ENCODE measurements at regions not wholly inside any gene's neighbourhood (a gene's known extent, or its start where the extent isn't known, plus 50 kb on each side); places are given as distances from the start of the nearest gene placed in this dataset.

DNA sequence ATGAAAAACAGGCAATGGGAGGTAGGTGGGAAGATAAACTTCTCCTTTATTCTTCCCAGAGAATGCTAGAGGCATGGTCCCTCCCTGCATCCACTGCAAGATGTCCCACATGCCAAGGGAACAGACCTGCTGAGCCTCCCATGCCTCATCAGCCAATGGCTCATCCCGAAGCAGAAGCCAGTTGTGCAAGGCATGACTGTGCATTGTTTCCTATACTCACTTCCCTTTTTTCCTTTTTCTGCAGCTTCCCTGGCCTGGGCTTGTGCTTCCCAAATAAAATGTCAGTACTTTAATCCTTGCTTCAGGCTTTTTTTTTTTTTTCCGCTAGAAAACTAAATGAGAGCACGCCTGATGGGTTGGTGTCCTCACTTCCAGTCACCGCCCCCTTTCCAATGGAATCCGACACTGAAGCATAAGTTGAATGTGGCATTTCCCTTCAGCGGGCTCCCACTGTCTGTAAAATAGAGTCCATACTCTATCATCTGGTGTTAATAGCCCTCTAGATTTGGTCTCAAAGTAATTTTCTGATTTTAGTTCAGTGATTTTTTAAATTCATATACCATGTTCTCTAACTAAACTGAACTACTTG lies 239.0 kb upstream of the JADE1 start:
- intact Hi-C loops (cut with micrococcal nuclease): loop anchor here (5.0 kb wide), 1 partner anchor 378 kb away; no protein-coding TSS in a partner anchor

DNA sequence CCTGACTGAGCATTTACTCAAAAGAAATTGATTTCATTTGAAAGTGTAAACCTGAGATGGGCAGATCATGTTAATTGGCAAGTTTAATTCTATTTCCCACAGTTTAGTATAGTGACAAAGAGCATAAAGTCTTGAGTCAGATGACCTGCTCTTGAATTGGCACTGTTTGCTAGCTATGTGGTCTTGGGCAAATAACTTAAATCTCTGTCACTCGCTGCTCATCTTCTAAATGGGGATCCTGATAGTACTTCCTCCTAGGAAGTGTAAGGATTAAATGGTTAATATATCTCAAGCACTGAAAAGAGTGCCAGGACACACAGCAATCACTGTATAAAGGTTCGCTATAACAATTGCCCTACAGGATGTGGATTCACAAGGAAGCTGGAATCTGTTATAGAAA lies 242.8 kb upstream of the JADE1 start:
- intact Hi-C loops (cut with micrococcal nuclease): no loop called here

DNA sequence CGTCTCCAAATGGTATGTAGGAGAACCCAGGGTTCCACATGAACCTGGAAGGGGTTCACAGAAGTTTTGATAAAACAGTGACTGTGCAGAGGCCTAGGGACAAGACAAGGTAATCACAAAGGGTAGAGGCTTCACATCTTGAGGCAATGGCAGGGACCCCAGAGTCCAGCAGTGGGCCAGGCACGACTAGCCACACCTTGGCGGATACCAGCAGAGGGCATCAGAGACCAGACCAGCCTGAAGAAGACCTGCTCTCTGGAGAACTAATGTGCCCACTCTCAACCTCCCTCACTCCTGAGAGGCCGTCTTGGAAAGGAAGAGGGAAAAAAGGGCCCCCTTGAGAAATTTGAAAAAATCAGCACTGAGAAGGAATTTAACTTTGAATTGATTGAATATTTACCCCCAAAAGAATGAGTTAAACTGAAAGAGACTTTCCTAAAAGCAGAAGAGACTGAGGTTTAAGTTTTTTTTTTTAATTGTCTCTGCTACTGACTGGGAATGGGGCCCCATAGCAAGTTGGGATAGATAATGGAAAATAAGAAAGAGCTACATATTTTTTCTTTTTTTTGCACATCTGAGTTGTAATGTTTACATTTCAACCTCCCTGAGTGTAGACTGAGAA lies 243.8 kb upstream of the JADE1 start:
- intact Hi-C loops (cut with micrococcal nuclease): no loop called here

DNA sequence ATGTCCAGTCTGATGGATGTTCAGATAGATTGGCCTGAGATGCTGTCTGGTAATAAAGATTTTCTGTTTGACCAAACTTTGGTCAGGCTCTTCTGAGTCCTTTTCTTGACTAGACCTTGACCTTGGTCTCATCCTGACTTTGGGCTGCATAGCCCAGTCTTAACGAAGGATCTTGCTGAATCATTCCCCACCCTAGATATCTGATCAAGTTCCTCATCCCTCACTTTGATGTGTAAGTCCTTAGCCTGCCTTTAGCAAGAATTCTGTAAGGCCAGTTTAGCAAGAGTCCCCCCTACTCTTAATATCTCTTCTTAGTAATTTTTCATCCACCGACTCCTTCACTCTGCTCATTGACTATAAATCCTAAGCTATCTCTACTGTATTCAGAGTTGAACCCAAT lies 244.4 kb upstream of the JADE1 start:
- intact Hi-C loops (cut with micrococcal nuclease): no loop called here

DNA sequence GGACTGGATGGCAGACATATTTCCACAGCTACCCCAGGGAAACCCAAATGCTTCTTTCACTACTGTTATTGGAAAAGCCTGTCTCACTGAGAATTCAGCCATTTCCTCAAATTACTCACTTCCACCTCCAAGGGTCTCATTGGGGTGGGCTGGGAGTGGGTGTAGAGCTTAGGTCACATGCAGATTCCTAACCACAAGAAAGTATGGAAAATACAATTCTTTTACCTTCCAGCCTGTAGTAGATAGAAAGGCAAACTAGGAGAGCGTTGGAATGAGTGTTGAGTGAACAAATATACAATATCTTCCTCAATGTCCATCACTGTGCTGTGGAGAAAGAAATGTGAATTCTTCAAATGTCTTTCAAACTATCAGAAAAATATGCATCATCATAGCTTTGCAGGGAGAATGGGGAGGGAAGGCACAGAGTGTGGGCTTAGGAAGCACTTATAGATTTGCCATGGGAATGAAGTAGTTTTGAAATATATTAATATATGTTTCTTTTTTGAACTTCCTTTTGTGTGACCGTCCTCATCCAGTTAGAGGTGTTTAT lies 245.3 kb upstream of the JADE1 start:
- intact Hi-C loops (cut with micrococcal nuclease): no loop called here

DNA sequence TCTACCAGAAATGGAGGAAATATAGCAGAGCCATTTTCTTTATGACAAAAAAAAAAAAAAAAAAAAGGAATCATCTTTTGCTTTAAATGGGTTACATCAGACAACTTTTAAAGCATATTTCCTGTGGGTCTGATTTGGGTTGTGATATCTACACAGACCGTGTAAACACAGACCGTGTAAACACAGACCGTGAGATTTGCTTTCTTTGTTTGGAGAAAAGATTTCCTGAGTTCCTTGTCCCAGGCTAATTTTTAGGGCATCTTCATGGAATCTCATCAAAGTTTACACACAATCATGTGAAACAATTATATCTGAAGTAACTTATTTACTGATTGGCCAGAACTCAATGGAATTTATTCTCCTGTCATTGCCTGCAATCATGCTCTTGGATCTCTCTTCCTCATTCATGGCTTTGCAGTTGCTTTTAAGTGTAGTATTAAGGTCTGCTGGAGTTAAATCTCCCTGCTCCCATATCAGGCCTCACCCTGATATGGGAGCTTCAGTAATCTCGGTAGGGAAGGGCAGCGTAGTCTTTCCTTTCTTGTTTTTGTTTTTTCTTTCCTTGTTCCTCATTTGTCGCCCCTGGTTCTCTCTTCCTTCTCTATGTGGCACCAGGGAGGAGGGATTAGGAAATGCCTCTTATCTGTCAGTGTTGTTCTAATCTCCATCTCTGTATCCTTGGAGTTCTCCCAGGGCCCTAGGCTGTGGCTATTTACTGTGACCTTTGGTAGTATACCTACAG lies 248.6 kb upstream of the JADE1 start:
- intact Hi-C loops (cut with micrococcal nuclease): no loop called here

DNA sequence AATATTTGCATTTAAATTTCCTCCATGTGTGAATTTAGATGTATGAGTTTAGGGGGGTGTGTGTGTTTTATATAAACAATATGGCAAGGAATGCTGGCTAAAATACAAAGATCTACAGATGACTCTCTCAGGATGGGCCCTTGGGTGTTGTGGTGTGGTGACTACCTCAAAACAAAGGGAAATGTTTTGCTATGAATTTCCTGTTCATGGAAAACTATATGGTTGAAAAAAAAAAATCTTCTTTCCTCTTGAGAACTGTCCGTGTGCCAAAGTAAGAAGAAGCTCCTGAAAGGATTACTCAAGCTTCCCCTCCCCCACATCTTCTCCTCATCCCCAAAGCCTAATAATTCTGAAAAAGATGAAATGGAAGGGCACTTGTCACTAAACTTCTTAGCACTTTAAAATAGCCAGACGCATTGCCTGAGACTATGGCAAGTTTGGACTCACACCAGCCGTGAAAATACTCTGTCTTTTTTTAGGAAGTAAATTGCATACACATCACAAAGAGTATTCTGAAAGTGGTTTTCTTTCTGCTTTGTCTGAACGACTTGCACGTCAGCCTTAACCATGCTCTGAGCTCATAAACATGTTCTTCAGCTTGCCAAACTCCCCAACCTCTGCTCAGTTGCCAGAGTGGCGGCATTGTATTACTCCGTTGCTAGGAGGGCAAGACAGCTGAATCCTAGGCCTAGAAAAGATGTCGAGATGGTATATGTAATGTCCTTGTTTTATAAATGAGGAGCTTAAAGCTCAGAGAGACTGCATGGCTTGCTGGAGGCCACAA lies 250.4 kb upstream of the JADE1 start:
- intact Hi-C loops (cut with micrococcal nuclease): no loop called here

DNA sequence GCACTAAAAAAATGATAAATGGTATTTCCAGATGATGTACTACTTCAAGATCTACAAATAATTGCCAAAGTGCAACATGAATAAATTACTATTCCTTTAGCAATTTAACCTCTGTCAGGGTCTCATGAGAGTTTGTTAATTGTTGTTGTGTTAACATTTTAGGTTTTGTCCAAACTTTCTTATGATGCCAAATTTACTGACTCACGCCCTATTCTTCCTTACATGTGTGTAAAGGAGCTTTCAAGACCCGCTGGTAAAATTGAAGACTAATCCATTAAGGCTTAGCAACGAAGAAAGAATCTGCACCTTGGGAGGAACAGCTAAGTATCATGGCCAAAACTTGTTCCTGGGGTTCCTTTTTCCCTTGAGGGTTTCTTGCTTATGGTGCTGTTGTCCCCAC lies 252.7 kb upstream of the JADE1 start:
- intact Hi-C loops (cut with micrococcal nuclease): no loop called here

DNA sequence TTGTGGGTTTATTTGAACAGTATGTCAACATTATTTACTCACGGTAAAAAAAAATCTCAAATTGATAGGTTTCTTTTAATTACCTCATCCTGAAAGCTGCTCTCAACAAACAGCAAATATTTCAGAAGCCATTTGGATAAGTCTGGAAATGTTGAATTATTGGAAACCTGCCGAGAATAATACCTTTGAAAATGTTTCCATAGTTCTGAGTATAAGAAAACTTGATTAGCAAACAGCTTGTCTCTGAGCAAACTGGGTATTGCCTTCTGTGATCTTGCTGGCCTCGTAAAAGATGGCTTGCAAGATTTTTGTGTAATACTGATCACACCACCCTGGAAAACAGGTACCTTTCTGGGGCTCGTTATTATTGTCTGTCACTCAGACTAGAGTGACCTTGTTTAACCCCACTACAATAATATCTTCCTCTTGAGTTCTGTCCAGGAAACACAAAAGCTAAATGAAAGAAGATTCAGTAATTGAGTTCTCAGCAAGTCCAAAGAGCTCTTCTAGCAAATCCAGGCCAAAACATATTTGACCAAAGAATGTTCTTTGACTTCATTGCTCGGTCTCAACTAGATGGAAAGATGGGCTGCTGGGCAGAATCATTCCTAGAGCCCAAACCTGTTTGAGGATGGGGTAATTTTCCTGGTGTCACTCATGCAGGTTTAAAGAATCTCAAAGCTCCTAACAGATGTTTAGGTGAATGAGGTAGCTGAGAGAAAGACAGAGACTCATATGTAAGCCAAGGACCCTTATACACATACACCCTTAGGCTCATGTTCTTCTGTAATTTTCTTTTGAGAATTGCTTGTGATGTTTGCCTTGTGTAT lies 255.6 kb upstream of the JADE1 start:
- intact Hi-C loops (cut with micrococcal nuclease): no loop called here

DNA sequence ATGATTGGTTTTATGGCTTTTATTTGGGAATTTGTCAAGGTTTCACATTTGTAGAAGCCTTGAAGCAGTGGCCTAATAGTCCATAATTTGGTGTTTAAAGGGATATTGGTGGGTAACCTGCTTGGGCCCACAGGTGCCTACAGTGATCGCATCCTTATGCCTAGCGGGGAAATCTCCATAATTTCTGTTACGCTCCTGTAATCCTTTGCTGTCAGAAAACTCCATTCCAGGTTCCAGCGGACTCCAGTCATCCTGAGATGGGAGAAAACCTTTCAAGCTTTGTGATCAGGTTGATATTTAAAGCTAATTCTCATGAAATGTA lies 257.0 kb upstream of the JADE1 start:
- intact Hi-C loops (cut with micrococcal nuclease): no loop called here

DNA sequence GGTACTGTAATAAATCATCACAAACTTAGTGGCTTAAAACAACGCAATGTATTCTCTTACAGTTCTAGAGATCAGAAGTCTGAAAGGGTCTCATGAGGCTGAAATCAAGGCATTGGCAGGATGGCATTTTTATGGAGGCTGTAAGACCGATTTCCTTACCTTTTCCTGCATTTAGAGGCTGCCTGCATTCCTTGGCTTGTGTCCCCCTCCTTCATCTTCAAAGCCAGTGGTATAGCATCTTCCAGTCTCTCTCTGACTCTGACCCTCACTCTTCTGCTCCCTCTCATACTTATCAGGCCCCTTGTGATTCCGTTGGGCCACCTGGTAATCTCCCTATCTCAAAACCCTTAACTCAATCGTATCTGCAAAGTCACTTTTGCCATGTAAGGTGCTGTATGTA lies 258.2 kb upstream of the JADE1 start:
- intact Hi-C loops (cut with micrococcal nuclease): no loop called here

DNA sequence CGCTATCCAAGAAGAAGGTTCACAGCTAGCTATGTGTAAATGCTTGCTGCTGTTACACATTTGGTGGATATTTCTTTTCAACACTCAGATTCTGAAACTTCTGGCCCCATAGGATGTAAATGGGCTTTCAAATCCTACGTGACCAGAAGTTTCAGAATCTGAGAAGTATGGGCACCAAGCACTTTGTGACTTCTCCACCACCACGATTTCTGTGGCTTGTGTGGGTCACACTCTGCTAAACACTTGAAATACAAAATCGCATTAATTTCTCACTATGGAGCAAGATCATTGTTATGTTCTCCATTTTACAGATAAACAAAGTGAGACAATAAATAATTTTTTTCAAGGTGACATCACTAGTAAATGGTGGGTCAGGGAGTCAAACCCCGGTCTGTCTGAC lies 259.4 kb upstream of the JADE1 start:
- intact Hi-C loops (cut with micrococcal nuclease): no loop called here

DNA sequence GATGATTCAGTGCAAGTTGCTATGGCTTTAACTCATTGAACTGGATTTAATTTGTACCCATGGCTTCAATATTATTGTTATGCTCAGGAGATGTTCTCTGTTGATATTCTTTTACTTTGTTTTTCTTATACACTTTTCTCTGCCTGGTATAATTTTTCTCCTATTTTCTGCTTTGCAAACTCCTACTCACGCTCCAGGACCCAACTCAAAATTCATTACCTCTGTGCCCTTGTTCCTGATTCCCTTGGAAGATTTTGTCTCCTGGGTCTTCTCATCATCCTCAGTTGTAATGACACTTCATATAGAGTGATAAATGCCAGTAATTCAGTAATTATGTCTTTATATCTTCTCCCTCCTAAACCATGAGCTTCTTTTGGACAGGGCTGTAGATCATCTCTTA lies 259.9 kb upstream of the JADE1 start:
- intact Hi-C loops (cut with micrococcal nuclease): no loop called here

DNA sequence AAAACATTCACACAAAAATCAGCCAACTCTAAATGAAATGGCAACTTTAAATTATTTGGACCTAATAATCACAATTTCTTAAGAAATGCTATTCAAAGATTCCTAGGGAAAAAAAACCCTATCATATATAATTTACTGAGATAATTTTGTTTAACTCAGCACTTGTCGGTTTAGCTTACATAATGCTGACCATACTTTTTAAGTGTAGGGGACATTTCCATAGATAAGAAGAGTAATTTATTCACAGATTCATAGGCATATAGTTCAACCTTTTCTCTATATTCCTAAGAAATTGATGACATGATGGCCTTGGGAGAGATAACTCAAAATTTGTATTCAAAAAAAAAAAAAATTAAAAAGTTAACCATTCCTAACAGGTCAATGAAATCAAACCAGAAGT lies 260.8 kb upstream of the PGRMC2 start:
- intact Hi-C loops (cut with micrococcal nuclease): no loop called here

DNA sequence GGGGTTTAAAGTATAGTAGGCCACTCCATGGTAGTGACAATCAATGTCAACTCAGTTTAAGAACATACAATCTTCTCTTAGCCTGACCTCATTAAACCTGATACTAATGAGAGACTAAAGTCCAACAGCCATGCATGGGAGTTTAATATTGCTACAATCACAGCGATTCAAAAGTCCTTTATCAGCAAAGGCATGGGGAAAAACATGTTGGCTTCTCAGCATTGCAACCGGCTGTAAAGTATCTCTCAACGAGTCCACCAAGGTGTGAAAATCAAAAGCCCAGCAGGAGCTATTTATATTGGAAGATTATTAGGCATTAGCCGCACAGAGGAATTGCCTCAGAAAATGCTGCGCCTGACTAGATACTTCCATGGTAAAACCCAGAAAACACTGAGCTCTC lies 256.7 kb upstream of the PGRMC2 start:
- intact Hi-C loops (cut with micrococcal nuclease): no loop called here

DNA sequence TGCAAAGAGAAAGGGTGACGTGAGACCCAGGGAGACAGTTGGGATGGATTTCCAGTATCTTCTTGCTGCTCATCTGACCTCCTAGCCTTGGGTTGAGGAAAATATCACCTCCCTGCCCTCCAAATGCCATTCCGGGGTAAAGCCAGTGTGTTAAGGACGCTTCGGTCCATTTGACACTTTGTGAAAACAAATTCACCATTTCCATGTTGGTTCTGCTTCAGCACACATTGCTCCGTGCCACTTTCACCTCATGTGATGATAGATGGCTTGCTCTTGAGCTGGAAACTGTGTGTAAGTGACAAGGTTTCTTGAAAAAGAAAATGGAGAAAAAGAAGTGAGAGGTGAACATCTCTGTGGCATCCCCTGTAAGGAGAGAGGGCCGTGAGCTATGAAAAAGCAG lies 256.1 kb upstream of the PGRMC2 start:
- intact Hi-C loops (cut with micrococcal nuclease): no loop called here

DNA sequence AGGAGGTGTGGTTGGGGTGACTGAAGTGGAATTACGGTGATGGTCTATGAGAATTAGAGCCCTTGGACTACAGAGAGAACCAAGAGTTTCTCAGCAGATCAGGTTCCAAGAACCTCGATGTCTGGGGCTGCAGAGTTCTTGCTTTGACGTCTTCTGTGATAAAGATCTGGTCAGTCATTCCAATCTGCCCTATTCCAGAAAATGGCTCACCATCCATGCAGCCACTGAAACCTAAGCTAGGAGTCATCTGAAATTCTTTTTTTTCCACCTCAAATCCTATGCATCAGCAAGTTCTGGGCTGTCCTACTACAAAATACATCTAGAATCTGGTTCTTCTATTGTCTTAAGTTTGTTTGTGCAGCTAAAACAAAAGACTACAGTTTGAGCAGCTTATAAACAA lies 254.4 kb upstream of the PGRMC2 start:
- intact Hi-C loops (cut with micrococcal nuclease): no loop called here

DNA sequence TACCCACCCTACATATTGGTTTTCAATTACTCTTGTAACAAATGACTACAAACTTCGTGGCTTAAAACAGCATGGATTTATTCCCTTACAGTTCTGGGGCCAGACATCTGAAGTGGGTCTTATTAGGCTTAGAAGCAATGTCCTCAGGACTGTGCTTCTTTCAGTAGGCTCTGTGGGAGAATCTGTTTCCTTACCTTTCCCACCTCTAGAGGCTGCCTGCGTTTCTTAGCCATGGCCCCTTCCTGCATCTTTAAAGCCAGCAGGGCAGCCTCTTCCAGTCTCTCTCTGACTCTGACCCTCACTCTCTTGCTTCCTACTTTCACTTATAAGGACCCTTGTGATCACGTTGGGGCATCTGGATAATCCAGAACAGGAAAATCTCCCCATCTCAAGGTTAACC lies 252.5 kb upstream of the PGRMC2 start:
- intact Hi-C loops (cut with micrococcal nuclease): no loop called here

DNA sequence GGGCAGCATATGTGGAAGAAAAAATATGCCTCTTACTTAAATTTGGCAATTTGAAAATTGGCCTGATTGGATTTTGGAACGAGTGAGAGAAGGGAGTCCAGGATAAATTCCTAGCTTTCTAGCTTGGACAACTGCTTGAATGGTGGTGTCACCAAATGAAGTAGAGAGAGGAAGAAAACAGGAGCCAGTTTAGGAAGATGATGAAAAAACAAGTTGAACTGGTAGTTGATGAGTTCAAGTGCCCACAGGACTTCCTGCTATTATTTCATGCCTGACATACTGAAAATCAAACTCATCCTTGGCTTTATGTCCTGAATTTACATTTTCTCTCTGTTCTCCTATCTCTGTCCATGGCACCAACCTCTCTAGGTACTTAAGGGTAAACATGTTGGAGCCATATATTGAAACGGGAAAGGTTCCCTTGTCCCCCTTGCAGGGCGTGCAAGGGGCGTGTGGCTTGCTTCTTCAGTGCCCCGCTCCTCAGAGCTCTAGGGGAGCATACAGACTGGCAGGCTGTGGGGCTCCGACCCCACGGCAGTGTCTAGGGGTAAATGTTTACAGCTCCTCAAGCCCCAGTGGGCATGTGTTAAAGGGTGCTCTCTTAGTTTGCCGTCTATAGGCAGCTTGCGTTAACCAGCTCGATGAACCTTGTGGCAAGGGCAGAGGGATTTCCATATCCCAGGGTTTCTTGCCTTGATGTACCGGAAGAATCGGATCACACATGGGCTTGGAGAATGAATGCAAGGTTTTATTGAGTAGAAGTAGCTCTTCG lies 250.7 kb upstream of the PGRMC2 start:
- intact Hi-C loops (cut with micrococcal nuclease): no loop called here

DNA sequence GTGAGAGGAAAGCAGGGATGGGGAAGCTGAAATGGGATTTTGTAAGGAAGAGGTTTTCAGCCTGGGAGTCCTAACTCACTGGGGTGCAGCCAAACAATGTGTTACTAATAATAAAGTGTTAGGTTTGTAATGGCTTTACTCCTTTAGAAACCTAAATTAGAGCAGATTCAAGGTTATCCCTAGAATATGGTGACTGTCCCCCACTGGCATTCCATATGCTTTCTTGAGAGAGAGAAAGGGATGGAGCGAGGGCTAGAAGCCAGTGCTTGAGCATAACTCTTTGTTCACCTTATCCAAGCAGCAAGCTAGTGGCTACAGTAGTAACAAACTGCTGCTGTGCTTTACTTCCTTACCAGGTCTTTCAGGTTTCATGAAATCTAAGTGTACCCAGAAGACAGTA lies 249.1 kb upstream of the PGRMC2 start:
- intact Hi-C loops (cut with micrococcal nuclease): no loop called here
